H1 (cell line): ENCODE measurements at regions not wholly inside any gene's neighbourhood (a gene's known extent, or its start where the extent isn't known, plus 50 kb on each side); places are given as distances from the start of the nearest gene placed in this dataset.

Source experiments
- CTCF ChIA-PET: fragments of 300-600 bp; sonication (Branson Sonifier 250); formaldehyde crosslinking; loops from one replicate; lab custom pipeline; 2021; ENCODE audit not compliant: partially characterized antibody; lab: Charles Lee
- POLR2A ChIA-PET: fragments of 300-600 bp; sonication (Branson Sonifier 250); formaldehyde crosslinking; loops from one replicate; lab custom pipeline; 2021; ENCODE audit warnings: inconsistent platforms; ENCODE audit not compliant: partially characterized antibody; lab: Charles Lee
- DNase-seq, 2 experiments: peaks; one replicate each; pipeline versions ENCODE4 v3.0.0 to v3.0.0-alpha.2; 2010 to 2022; ENCODE audit warnings: low spot score in 2 of 2, low read depth in 1 of 2, mixed read lengths in 1 of 2
- FAIRE-seq: peaks from 2 replicates; lab custom pipeline; 2011; peaks lifted over from hg19 to GRCh38; lab: Jason Lieb, UNC
- H2AFZ ChIP-seq: 2 replicates; pipeline ENCODE4 v1.8.1; 2012; ENCODE audit warnings: low read length, inconsistent platforms
- H2AK5ac ChIP-seq: 2 replicates; pipeline ENCODE4 v1.6.1; 2013; ENCODE audit warnings: low read depth, low read length
- H2BK120ac ChIP-seq: replicated peaks from 2 replicates; pipeline ENCODE3; 2013; ENCODE audit warnings: low read depth, low read length, inconsistent platforms
- H2BK12ac ChIP-seq: 2 replicates; pipeline ENCODE4 v1.6.1; 2013; ENCODE audit warnings: low read depth, low read length
- H2BK15ac ChIP-seq: 2 replicates; pipeline ENCODE4 v1.6.1; 2013; ENCODE audit warnings: low read length
- H2BK20ac ChIP-seq: 2 replicates; pipeline ENCODE4 v1.6.1; 2013; ENCODE audit warnings: low read length
- H2BK5ac ChIP-seq: 2 replicates; pipeline ENCODE4 v1.6.1; 2013; ENCODE audit warnings: low read depth, low read length
- H3K14ac ChIP-seq: 2 replicates; pipeline ENCODE4 v1.6.1; 2013; ENCODE audit warnings: inconsistent platforms; ENCODE audit not compliant: insufficient read length
- H3K18ac ChIP-seq: 2 replicates; pipeline ENCODE4 v1.6.1; 2013; ENCODE audit warnings: low read length; ENCODE audit errors: extremely low read depth
- H3K23ac ChIP-seq: 2 replicates; pipeline ENCODE4 v1.6.1; 2013; ENCODE audit warnings: inconsistent platforms; ENCODE audit not compliant: insufficient read length
- H3K23me2 ChIP-seq: 2 replicates; pipeline ENCODE4 v1.6.1; 2013; ENCODE audit warnings: low read depth, low read length
- H3K27ac ChIP-seq: 2 replicates; pipeline ENCODE4 v1.6.1; 2011; ENCODE audit warnings: low read depth, low read length, inconsistent platforms
- H3K27me3 ChIP-seq, 4 experiments: replicated peaks in 1 of 4; 1 replicate in 1 of 4; 2 replicates in 3 of 4; pipeline versions ENCODE4 v1.6.1 to v1.8.1; 2011 to 2013; ENCODE audit warnings: low read length in 3 of 4, mild to moderate bottlenecking in 3 of 4, inconsistent platforms in 2 of 4, mixed read lengths in 2 of 4, moderate library complexity in 1 of 4; ENCODE audit not compliant: control insufficient read depth in 3 of 4, insufficient read depth in 3 of 4; ENCODE audit errors: extremely low read depth in 1 of 4
- H3K36me3 ChIP-seq, 4 experiments: 2 replicates each; pipeline versions ENCODE4 v1.6.1 to v1.8.1; 2011 to 2013; ENCODE audit warnings: mild to moderate bottlenecking in 4 of 4, low read length in 3 of 4, moderate library complexity in 2 of 4, control low read depth in 1 of 4, inconsistent platforms in 1 of 4; ENCODE audit not compliant: insufficient read depth in 4 of 4, control insufficient read depth in 2 of 4
- H3K4ac ChIP-seq: replicated peaks from 2 replicates; pipeline ENCODE3; 2013; ENCODE audit warnings: low read length, low read depth, mixed read lengths, inconsistent platforms; ENCODE audit not compliant: insufficient read length
- H3K4me1 ChIP-seq, 4 experiments: replicated peaks in 1 of 4; 1 replicate in 1 of 4; 2 replicates in 3 of 4; pipeline versions ENCODE4 v1.6.1 to v1.8.1; 2011 to 2013; ENCODE audit warnings: low read length in 3 of 4, inconsistent platforms in 2 of 4, mixed read lengths in 1 of 4; ENCODE audit not compliant: insufficient read depth in 4 of 4, control insufficient read depth in 3 of 4
- H3K4me2 ChIP-seq, 2 experiments: 2 replicates each; pipeline versions ENCODE4 v1.6.1 to v1.8.1; 2011 to 2013; ENCODE audit warnings: low read depth in 2 of 2, low read length in 2 of 2, control low read depth in 1 of 2, inconsistent platforms in 1 of 2, mild to moderate bottlenecking in 1 of 2; ENCODE audit not compliant: insufficient read depth in 1 of 2
- H3K4me3 ChIP-seq, 4 experiments: fragments of 200-600, 300-600 bp in 1 of 4; sonication (generic), shearing (Covaris generic), sonication (Bioruptor Twin) in 1 of 4; 2 replicates each; pipeline versions ENCODE4 v1.5.1 to v1.8.1; 2011 to 2016; ENCODE audit warnings: low read length in 4 of 4, low read depth in 3 of 4, control low read depth in 2 of 4, inconsistent platforms in 2 of 4, mild to moderate bottlenecking in 2 of 4, mixed read lengths in 1 of 4, moderate library complexity in 1 of 4; ENCODE audit not compliant: insufficient read depth in 2 of 4; ENCODE audit errors: extremely low read depth in 1 of 4
- H3K56ac ChIP-seq: replicated peaks from 2 replicates; pipeline ENCODE3; 2013; ENCODE audit warnings: low read depth, mild to moderate bottlenecking, mixed read lengths, low read length, inconsistent platforms; ENCODE audit not compliant: insufficient read length
- H3K79me1 ChIP-seq: 2 replicates; pipeline ENCODE4 v1.6.1; 2013; ENCODE audit warnings: low read depth, low read length, control low read depth
- H3K79me2 ChIP-seq, 2 experiments: 2 replicates each; pipeline versions ENCODE4 v1.6.1 to v1.8.1; 2012 to 2013; ENCODE audit warnings: low read length in 2 of 2, mild to moderate bottlenecking in 2 of 2, inconsistent platforms in 1 of 2; ENCODE audit not compliant: insufficient read depth in 2 of 2, control insufficient read depth in 1 of 2
- H3K9ac ChIP-seq, 4 experiments: replicated peaks in 1 of 4; 1 replicate in 1 of 4; 2 replicates in 3 of 4; pipeline versions ENCODE4 v1.6.1 to v1.8.1; 2011 to 2013; ENCODE audit warnings: low read depth in 3 of 4, low read length in 3 of 4, control low read depth in 2 of 4, mild to moderate bottlenecking in 2 of 4, moderate library complexity in 2 of 4, inconsistent platforms in 1 of 4; ENCODE audit errors: extremely low read depth in 1 of 4
- H3K9me3 ChIP-seq, 2 experiments: 2 replicates each; pipeline versions ENCODE4 v1.6.1 to v1.8.1; 2012 to 2013; ENCODE audit warnings: mild to moderate bottlenecking in 2 of 2, moderate library complexity in 2 of 2, control low read depth in 1 of 2, inconsistent platforms in 1 of 2, low read depth in 1 of 2, low read length in 1 of 2, mixed read lengths in 1 of 2; ENCODE audit not compliant: insufficient read depth in 2 of 2
- H4K20me1 ChIP-seq, 2 experiments: replicated peaks in 1 of 2; 2 replicates each; pipeline versions ENCODE3 to v1.8.1; 2011 to 2013; ENCODE audit warnings: inconsistent platforms in 2 of 2, low read length in 2 of 2, mild to moderate bottlenecking in 1 of 2; ENCODE audit not compliant: insufficient read depth in 2 of 2, control insufficient read depth in 1 of 2
- H4K5ac ChIP-seq: 2 replicates; pipeline ENCODE4 v1.6.1; 2013; ENCODE audit warnings: low read length, low read depth, mixed read lengths, inconsistent platforms; ENCODE audit not compliant: insufficient read length
- H4K8ac ChIP-seq: 2 replicates; pipeline ENCODE4 v1.8.0; 2013; ENCODE audit warnings: mild to moderate bottlenecking, moderate library complexity, low read length, inconsistent platforms; ENCODE audit not compliant: insufficient read depth; ENCODE audit errors: extremely low read depth
- H4K91ac ChIP-seq: replicated peaks from 2 replicates; pipeline ENCODE3; 2013; ENCODE audit warnings: low read length, mixed read lengths, inconsistent platforms; ENCODE audit not compliant: insufficient read length
- BRCA1 ChIP-seq: IDR thresholded peaks from 2 replicates; pipeline ENCODE4 v1.6.1; 2012; ENCODE audit warnings: low read depth, low read length, improper control_type of control experiment
- GTF2F1 ChIP-seq: IDR thresholded peaks from 2 replicates; pipeline ENCODE4 v1.6.1; 2012; ENCODE audit warnings: low read depth, low read length, improper control_type of control experiment, borderline replicate concordance
- KDM1A ChIP-seq: fragments of 200-600, 300-600 bp; sonication (generic); IDR thresholded peaks from 2 replicates; pipeline ENCODE4 v1.7.1; 2016; ENCODE audit warnings: mild to moderate bottlenecking, low read length, borderline replicate concordance
- MAFK ChIP-seq: IDR thresholded peaks from 2 replicates; pipeline ENCODE4 v1.6.1; 2012; ENCODE audit warnings: low read depth, mild to moderate bottlenecking, improper control_type of control experiment, low read length
- RBBP5 ChIP-seq: IDR thresholded peaks from 2 replicates; pipeline ENCODE4 v1.7.1; 2012; ENCODE audit warnings: low read depth, mild to moderate bottlenecking, inconsistent platforms, low read length, moderate library complexity, borderline replicate concordance
- SIN3A ChIP-seq, 2 experiments: IDR thresholded peaks in 1 of 2; conservative IDR thresholded peaks in 1 of 2; 2 replicates each; pipeline ENCODE4 v1.6.1; 2011 to 2012; ENCODE audit warnings: low read length in 2 of 2, improper control_type of control experiment in 1 of 2, low read depth in 1 of 2, mild to moderate bottlenecking in 1 of 2
- SIRT6 ChIP-seq: IDR thresholded peaks from one replicate; pipeline ENCODE4 v1.7.1; 2012; ENCODE audit warnings: low read length, inconsistent platforms
- WGBS, 2 experiments: shearing (Covaris generic) in 1 of 2; methylation state at CpG; one replicate each; pipeline versions ENCODE4 v1.1.6 to v1.1.7; 2013 to 2015; ENCODE audit warnings: low lambda C conversion rate in 2 of 2, mixed read lengths in 2 of 2, inconsistent platforms in 1 of 2, low coverage in 1 of 2, missing lambda C conversion rate in 1 of 2; ENCODE audit not compliant: insufficient replicate concordance in 2 of 2, insufficient coverage in 1 of 2, insufficient read length in 1 of 2; ENCODE audit errors: extremely low coverage in 1 of 2, missing lambda C conversion rate in 1 of 2; 5-methylcytosine and 5-hydroxymethylcytosine counted together
- TF ChIP-seq, protein P1 (sequence below), 3 experiments: IDR thresholded peaks; 1 replicate in 2 of 3; 2 replicates in 1 of 3; pipeline versions ENCODE4 v1.5.1 to v1.6.1; 2011; ENCODE audit warnings: low read length in 3 of 3, mild to moderate bottlenecking in 3 of 3, inconsistent platforms in 2 of 3, low read depth in 1 of 3, moderate library complexity in 1 of 3; ENCODE audit not compliant: insufficient read depth in 1 of 3; ENCODE audit errors: control extremely low read depth in 1 of 3

DNA sequence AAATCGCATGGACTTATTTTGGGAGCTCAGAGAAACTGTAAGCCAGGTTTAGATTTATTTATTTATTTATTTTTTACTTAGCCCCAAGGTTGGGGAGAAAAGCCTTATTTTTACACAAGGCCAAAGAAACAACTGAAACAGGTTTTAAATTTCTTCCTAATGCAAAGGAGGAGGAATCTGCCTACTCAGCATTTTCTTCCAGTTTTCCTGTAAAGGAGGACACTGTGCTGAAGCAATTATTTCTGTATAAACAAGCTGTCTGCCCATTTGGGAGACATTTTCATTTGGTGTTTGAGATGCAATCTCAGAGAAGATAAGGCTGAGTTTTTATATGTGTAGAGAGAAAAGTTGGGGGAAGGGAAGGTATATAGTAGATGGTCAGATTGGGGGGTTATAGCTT, 125.0 kb downstream of the ETAA1 start:
- Histone ChIP-seq H4K8ac (no peak overlapping the region), H3K56ac (no peak overlapping the region), H3K36me3 (no peaks in the 10 kb centered on the region), H3K4me2 (no peak overlapping the region), H2BK120ac (no peak overlapping the region), H3K79me1 (no peaks in the 10 kb centered on the region), H4K5ac (no peak overlapping the region), H3K23me2 (no peaks in the 10 kb centered on the region), H3K27me3 (no peaks in the 10 kb centered on the region), H3K4me3 (no peak overlapping the region), H2AFZ (no peak overlapping the region)
- no peak for FAIRE-seq
- POLR2A ChIA-PET = no interaction called here
- no peak for TF ChIP-seq RBBP5
- no peak for TF ChIP-seq KDM1A
- TF ChIP-seq BRCA1 = no peak
- no peak for TF ChIP-seq SIN3A (conservative IDR thresholded peaks at IDR 0.05 in 1 of 2, IDR thresholded peaks at IDR 0.05 in 1 of 2; ENCODE audit: low read depth in 1 of 2, low read length in 2 of 2)
- TF ChIP-seq MAFK = peak; percentile 98
- TF ChIP-seq GTF2F1 = no peak
- TF ChIP-seq SIRT6 = no peak
- TF ChIP-seq, protein P1, sequence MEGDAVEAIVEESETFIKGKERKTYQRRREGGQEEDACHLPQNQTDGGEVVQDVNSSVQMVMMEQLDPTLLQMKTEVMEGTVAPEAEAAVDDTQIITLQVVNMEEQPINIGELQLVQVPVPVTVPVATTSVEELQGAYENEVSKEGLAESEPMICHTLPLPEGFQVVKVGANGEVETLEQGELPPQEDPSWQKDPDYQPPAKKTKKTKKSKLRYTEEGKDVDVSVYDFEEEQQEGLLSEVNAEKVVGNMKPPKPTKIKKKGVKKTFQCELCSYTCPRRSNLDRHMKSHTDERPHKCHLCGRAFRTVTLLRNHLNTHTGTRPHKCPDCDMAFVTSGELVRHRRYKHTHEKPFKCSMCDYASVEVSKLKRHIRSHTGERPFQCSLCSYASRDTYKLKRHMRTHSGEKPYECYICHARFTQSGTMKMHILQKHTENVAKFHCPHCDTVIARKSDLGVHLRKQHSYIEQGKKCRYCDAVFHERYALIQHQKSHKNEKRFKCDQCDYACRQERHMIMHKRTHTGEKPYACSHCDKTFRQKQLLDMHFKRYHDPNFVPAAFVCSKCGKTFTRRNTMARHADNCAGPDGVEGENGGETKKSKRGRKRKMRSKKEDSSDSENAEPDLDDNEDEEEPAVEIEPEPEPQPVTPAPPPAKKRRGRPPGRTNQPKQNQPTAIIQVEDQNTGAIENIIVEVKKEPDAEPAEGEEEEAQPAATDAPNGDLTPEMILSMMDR (IDR thresholded peaks at IDR 0.05; ENCODE audit: control extremely low read depth in 1 of 3, insufficient read depth in 1 of 3, low read depth in 1 of 3, low read length in 3 of 3) = no peak
- TF ChIP-seq, all 59 proteins: peak for 1
- Histone ChIP-seq H2BK20ac (no peak overlapping the region), H3K9me3 (no peaks in the 10 kb centered on the region), H3K23ac (no peak overlapping the region), H3K4ac (no peak overlapping the region), H3K14ac (no peak overlapping the region), H3K27ac (no peak overlapping the region), H4K91ac (no peak overlapping the region), H3K4me1 (no peaks in the 10 kb centered on the region), H3K79me2 (no peaks in the 10 kb centered on the region), H4K20me1 (no peaks in the 10 kb centered on the region), H2AK5ac (no peak overlapping the region), H2BK15ac (no peak overlapping the region), H2BK12ac (no peak overlapping the region), H2BK5ac (no peak overlapping the region), H3K9ac (no peak overlapping the region), H3K18ac (no peak overlapping the region)
- CTCF ChIA-PET = interaction anchor here (0.7 to 1.1 kb wide), 2 partner anchors 92 to 171 kb away, joined by 3 to 4 read pairs; no protein-coding TSS in a partner anchor
- 92% methylated on average over 1 of the region's 1 CpG; no CpG with 5 or more reads in 1 of the 2 experiments for WGBS, 2 experiments
- no peak for DNase-seq
